GM18909 (cell line): ENCODE measurements at regions not wholly inside any gene's neighbourhood (a gene's known extent, or its start where the extent isn't known, plus 50 kb on each side); places are given as distances from the start of the nearest gene placed in this dataset.
"Not testable (repeated sequence)": the region's sequence is repeated elsewhere in the genome, so short reads cannot be mapped to it uniquely, and the experiment has no call there.

Source experiments
- ATAC-seq: cut with Tn5 transposase; IDR thresholded peaks from one replicate; pipeline ENCODE4 v1.9.1; 2021; ENCODE audit warnings: mild to moderate bottlenecking; ENCODE audit not compliant: unreplicated experiment, poor library complexity

GRCh38 chr6:167661552-167662044, 165.1 kb upstream of the AFDN start:
- no peak for ATAC-seq

GRCh38 chr6:167662075-167662880, 164.4 kb upstream of the AFDN start:
- ATAC-seq, result no peak

GRCh38 chr6:167662881-167663205, 163.9 kb upstream of the AFDN start:
- no peak for ATAC-seq

GRCh38 chr6:167663316-167663715, 163.4 kb upstream of the AFDN start:
- ATAC-seq, result no peak

GRCh38 chr6:167663784-167664443, 162.8 kb upstream of the AFDN start:
- ATAC-seq, result no peak

GRCh38 chr6:167664678-167665660, 161.7 kb upstream of the AFDN start:
- no peak for ATAC-seq

- ATAC-seq, result no peak
Observed at GRCh38 chr6:167665698-167666330, 160.9 kb upstream of the AFDN start.

- ATAC-seq, result no peak
Observed at GRCh38 chr6:167666571-167667203, 160.0 kb upstream of the AFDN start.

- ATAC-seq, result no peak
Observed at GRCh38 chr6:167667204-167668018, 159.3 kb upstream of the AFDN start.

- no peak for ATAC-seq
Observed at GRCh38 chr6:167668019-167668753, 158.5 kb upstream of the AFDN start.

- no peak for ATAC-seq
Observed at GRCh38 chr6:167668754-167669552, 157.8 kb upstream of the AFDN start.

- no peak for ATAC-seq
Observed at GRCh38 chr6:167669553-167669849, 157.2 kb upstream of the AFDN start.

GRCh38 chr6:167669870-167670802, 156.6 kb upstream of the AFDN start:
- no peak for ATAC-seq

GRCh38 chr6:167670938-167671338, 155.8 kb upstream of the AFDN start:
- ATAC-seq, result no peak

- ATAC-seq, result not testable (repeated sequence)
Observed at GRCh38 chr6:167671379-167671976, 155.2 kb upstream of the AFDN start.

GRCh38 chr6:167671977-167672687, 154.6 kb upstream of the AFDN start:
- no peak for ATAC-seq
